Spleen (tissue), 11 donors: ENCODE measurements at regions not wholly inside any gene's neighbourhood (a gene's known extent, or its start where the extent isn't known, plus 50 kb on each side); places are given as distances from the start of the nearest gene placed in this dataset.

Source experiments
- DNase-seq: peaks from one replicate; pipeline ENCODE4 v3.0.0-alpha.2; 2020
- H3K27ac ChIP-seq, 8 donors: fragments of 200-600 bp; sonication (generic) in 7 of 8; 1 replicate in 4 of 8; 2 replicates in 4 of 8; pipeline versions ENCODE4 v1.5.0 to v1.8.0; 2016 to 2021; ENCODE audit warnings: inconsistent platforms in 4 of 8, mild to moderate bottlenecking in 4 of 8, moderate library complexity in 1 of 8
- H3K27me3 ChIP-seq, 7 donors: fragments of 200-600 bp; sonication (generic) in 6 of 7; replicated peaks in 1 of 7; 1 replicate in 4 of 7; 2 replicates in 3 of 7; pipeline versions ENCODE4 v1.5.0 to v1.8.0; 2016 to 2021; ENCODE audit warnings: inconsistent platforms in 3 of 7, mild to moderate bottlenecking in 1 of 7
- H3K36me3 ChIP-seq, 6 donors: fragments of 200-600 bp; sonication (generic) in 5 of 6; 1 replicate in 4 of 6; 2 replicates in 2 of 6; pipeline versions ENCODE4 v1.5.0 to v1.8.0; 2016 to 2021; ENCODE audit warnings: inconsistent platforms in 2 of 6
- H3K4me1 ChIP-seq, 6 donors: fragments of 200-600 bp; sonication (generic) in 5 of 6; 1 replicate in 3 of 6; 2 replicates in 3 of 6; pipeline versions ENCODE4 v1.5.0 to v1.8.0; 2016 to 2021; ENCODE audit warnings: inconsistent platforms in 3 of 6
- H3K4me3 ChIP-seq, 8 donors: fragments of 200-600 bp; sonication (generic) in 7 of 8; 1 replicate in 4 of 8; 2 replicates in 4 of 8; pipeline versions ENCODE4 v1.5.0 to v1.8.0; 2016 to 2021; ENCODE audit warnings: inconsistent platforms in 4 of 8, mild to moderate bottlenecking in 4 of 8, moderate library complexity in 2 of 8
- H3K9me3 ChIP-seq, 8 donors: fragments of 200-600 bp; sonication (generic) in 7 of 8; 1 replicate in 4 of 8; 2 replicates in 4 of 8; pipeline versions ENCODE4 v1.5.0 to v1.8.0; 2016 to 2021; ENCODE audit warnings: inconsistent platforms in 4 of 8
- POLR2A ChIP-seq, 3 donors: fragments of 450-650 bp; IDR thresholded peaks; one replicate each; pipeline ENCODE4 v1.5.1; 2017; ENCODE audit warnings: antibody characterized with exemption in 3 of 3, mild to moderate bottlenecking in 1 of 3
- POLR2AphosphoS5 ChIP-seq, 3 donors: sonication (generic); formaldehyde crosslinking; IDR thresholded peaks; one replicate each; pipeline ENCODE4 v1.5.1; 2017; ENCODE audit warnings: antibody characterized with exemption in 3 of 3
- WGBS, 5 donors: extraction: QIAGEN DNeasy Blood & Tissue Kit in 3 of 5; methylation state at CpG; one replicate each; pipeline versions ENCODE4 v1.1.5 to v1.1.7; 2013 to 2018; 5-methylcytosine and 5-hydroxymethylcytosine counted together
- intact Hi-C: fragments of 100-400 bp; cut with DNase I; formaldehyde crosslinking; loops from one replicate; pipeline ENCODE4 v1.15.0; 2023; ENCODE audit warnings: low total_unique reads
- TF ChIP-seq, protein P1 (sequence below), 11 experiments: fragments of 200-600 bp in 7 of 11; fragments of 450-650 bp in 4 of 11; sonication (generic) in 4 of 11; IDR thresholded peaks in 8 of 11; conservative IDR thresholded peaks in 3 of 11; 1 replicate in 7 of 11; 2 replicates in 4 of 11; pipeline versions ENCODE4 v1.4.0 to v1.8.0; 2016 to 2021; ENCODE audit warnings: antibody characterized with exemption in 11 of 11, inconsistent platforms in 4 of 11, mild to moderate bottlenecking in 1 of 11
- donor health status: healthy with polysubstance abuse.
- donor health status: DM: no; HTN: no; CAD: no; lungs with moderate emphysema.
- donor health status: DM: no; HTN: no; CAD: no.
- donor health status: Bipolar disorder and iron deficiency.
- donor health status: healthy.
- donor health status: DM: no; HTN: no; CAD: no.
- donor health status: DM: yes; HTN: yes; CAD: no.

DNA sequence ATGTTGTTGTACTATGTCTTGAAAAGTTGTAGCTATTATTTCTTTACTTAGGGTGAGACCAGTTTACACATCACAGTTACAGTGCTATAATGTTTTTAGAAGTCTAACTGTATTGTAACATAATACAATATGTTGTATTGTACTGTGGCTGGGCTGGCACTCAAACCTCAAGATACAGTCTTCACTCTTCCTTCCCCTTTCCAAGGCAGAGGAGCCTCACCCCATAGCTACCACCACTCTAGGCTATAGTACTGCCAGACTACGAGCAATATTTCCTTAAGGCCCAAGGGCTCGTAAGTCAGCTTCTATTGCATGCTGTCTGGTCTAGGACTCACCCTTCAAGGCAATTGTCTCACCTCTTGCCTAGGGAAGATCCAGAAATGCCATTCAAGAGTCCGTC is 597.7 kb downstream of the OTOL1 start:
- no peak for DNase-seq
- no peak for TF ChIP-seq POLR2AphosphoS5 (IDR thresholded peaks at IDR 0.05)
- TF ChIP-seq, protein P1, sequence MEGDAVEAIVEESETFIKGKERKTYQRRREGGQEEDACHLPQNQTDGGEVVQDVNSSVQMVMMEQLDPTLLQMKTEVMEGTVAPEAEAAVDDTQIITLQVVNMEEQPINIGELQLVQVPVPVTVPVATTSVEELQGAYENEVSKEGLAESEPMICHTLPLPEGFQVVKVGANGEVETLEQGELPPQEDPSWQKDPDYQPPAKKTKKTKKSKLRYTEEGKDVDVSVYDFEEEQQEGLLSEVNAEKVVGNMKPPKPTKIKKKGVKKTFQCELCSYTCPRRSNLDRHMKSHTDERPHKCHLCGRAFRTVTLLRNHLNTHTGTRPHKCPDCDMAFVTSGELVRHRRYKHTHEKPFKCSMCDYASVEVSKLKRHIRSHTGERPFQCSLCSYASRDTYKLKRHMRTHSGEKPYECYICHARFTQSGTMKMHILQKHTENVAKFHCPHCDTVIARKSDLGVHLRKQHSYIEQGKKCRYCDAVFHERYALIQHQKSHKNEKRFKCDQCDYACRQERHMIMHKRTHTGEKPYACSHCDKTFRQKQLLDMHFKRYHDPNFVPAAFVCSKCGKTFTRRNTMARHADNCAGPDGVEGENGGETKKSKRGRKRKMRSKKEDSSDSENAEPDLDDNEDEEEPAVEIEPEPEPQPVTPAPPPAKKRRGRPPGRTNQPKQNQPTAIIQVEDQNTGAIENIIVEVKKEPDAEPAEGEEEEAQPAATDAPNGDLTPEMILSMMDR (IDR thresholded peaks at IDR 0.05 in 8 of 11, conservative IDR thresholded peaks at IDR 0.05 in 3 of 11): no peak
- TF ChIP-seq POLR2A (IDR thresholded peaks at IDR 0.05): no peak
- Histone ChIP-seq H3K4me1 (no peaks in the 10 kb centered on the region), H3K4me3 (no peak overlapping the region), H3K27me3 (no peaks in the 10 kb centered on the region), H3K36me3 (no peaks in the 10 kb centered on the region), H3K27ac (no peak overlapping the region), H3K9me3 (peaks cover 0 to 4% (median 0%) of the 10 kb centered on the region in 8 donors)
- intact Hi-C loops: no loop called here
- WGBS, 5 donors: 55 to 67% (median 60%) methylated on average over 3 of the region's 3 CpGs

DNA sequence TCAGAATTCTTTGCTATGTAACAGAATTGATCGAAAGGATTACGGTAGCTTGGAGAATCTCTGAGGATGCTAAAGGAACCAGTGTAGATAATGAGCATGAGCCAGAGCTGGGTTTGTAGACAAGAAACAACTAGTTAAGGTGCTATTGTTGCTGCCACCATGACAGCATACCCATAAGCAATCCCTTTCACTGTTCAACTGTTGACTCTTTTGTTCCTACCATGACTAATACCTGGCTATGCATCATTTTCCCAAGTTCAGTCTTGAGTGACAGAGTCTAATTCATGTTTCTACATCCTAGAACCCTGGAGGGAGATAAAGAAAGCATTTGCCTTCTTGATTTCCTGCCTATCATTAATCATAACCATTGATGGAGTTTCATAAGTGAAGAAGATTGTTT is 600.3 kb downstream of the OTOL1 start:
- Histone ChIP-seq H3K27ac (no peak overlapping the region), H3K36me3 (no peaks in the 10 kb centered on the region), H3K4me3 (no peak overlapping the region), H3K27me3 (no peaks in the 10 kb centered on the region), H3K9me3 (peaks cover 0 to 4% (median 0%) of the 10 kb centered on the region in 8 donors), H3K4me1 (no peaks in the 10 kb centered on the region)
- 22 to 73% (median 28%) methylated on average over 2 of the region's 2 CpGs for WGBS, 5 donors
- TF ChIP-seq, protein P1 (IDR thresholded peaks at IDR 0.05 in 8 of 11, conservative IDR thresholded peaks at IDR 0.05 in 3 of 11): no peak
- TF ChIP-seq POLR2AphosphoS5 (IDR thresholded peaks at IDR 0.05) (no peak), POLR2A (IDR thresholded peaks at IDR 0.05) (no peak)
- DNase-seq: no peak
- intact Hi-C loops: no loop called here

DNA sequence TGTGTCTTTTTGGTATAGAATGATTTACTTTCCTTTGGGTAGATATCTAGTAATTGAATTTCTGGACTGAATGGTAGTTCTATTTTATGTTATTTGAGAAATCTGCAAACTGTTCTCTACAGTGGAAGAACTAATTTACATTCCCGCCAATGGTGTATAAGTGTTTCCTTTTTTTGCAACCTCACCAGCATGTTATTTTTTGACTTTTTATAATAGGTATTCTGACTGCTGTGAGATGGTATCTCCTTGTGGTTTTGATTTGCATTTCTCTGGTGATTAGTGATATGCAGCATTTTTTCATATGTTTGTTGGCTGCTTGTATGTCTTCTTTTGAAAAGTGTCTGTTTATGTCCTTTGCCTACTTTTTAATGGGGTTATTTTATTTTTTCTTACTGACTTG is 607.2 kb downstream of the OTOL1 start:
- WGBS, 5 donors: 68 to 82% (median 74%) methylated on average over 1 of the region's 1 CpG
- Histone ChIP-seq H3K4me3 (no peak overlapping the region), H3K27me3 (no peaks in the 10 kb centered on the region), H3K27ac (no peak overlapping the region), H3K9me3 (peaks cover 0 to 7% (median 0%) of the 10 kb centered on the region in 8 donors), H3K4me1 (no peaks in the 10 kb centered on the region), H3K36me3 (no peaks in the 10 kb centered on the region)
- no peak for DNase-seq
- intact Hi-C loops: no loop called here
- TF ChIP-seq, protein P1 (IDR thresholded peaks at IDR 0.05 in 8 of 11, conservative IDR thresholded peaks at IDR 0.05 in 3 of 11): no peak
- no peak for TF ChIP-seq POLR2AphosphoS5 (IDR thresholded peaks at IDR 0.05)
- TF ChIP-seq POLR2A (IDR thresholded peaks at IDR 0.05): no peak

DNA sequence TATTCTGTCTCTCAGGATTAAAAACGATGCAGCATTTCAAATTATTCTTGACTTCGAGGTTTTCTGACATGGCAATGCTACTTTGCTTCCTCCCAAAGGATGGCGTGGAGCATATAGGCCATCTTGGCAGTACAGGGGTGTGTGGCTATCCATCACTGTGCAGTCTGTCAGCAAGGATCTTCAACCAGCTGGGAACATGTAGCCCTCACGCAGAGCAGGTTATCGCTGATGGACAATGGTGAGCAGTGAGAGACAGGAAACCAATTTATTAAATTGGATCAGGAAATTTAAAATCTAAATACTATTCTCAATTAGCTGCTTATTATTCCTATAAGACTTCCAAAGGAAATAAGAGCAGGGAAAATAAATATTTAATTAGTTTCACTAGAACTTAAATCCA is 615.3 kb downstream of the OTOL1 start:
- peaks cover 0 to 4% (median 0%) of the 10 kb centered on the region in 8 donors for H3K9me3 ChIP-seq
- TF ChIP-seq, protein P1 (IDR thresholded peaks at IDR 0.05 in 8 of 11, conservative IDR thresholded peaks at IDR 0.05 in 3 of 11): no peak
- no peak for DNase-seq
- no peak overlapping the region for H3K4me3 ChIP-seq
- no peaks in the 10 kb centered on the region for H3K27me3 ChIP-seq
- intact Hi-C loops: no loop called here
- no peak overlapping the region for H3K27ac ChIP-seq
- no peaks in the 10 kb centered on the region for H3K4me1 ChIP-seq
- H3K36me3 ChIP-seq: no peaks in the 10 kb centered on the region
- 70 to 86% (median 84%) methylated on average over 5 of the region's 5 CpGs for WGBS, 5 donors
